Bronchial epithelial cell (primary cell): ENCODE measurements at regions not wholly inside any gene's neighbourhood (a gene's known extent, or its start where the extent isn't known, plus 50 kb on each side); places are given as distances from the start of the nearest gene placed in this dataset.

Experiments
- DNase-seq: peaks from one replicate; pipeline ENCODE4 v3.0.0-alpha.2; 2010; ENCODE audit warnings: low read depth
- FAIRE-seq: peaks from 2 replicates; lab custom pipeline; 2011; peaks lifted over from hg19 to GRCh38; lab: Jason Lieb, UNC
- H3K27me3 ChIP-seq: 2 replicates; pipeline ENCODE4 v1.5.1; 2011; ENCODE audit warnings: low read length; ENCODE audit not compliant: control insufficient read depth, insufficient read depth
- H3K36me3 ChIP-seq: 2 replicates; pipeline ENCODE4 v1.5.1; 2011; ENCODE audit warnings: low read length; ENCODE audit not compliant: control insufficient read depth, insufficient read depth
- H3K4me3 ChIP-seq: 2 replicates; pipeline ENCODE4 v1.5.1; 2011; ENCODE audit warnings: mild to moderate bottlenecking, low read depth, low read length, control low read depth
- CTCF ChIP-seq: IDR thresholded peaks from 2 replicates; pipeline ENCODE4 v1.5.1; 2011; ENCODE audit warnings: mild to moderate bottlenecking, moderate library complexity, low read length, control low read depth, inconsistent platforms; ENCODE audit not compliant: insufficient read depth, severe bottlenecking

GRCh38 chr1:87938631-87939030 lies 610.0 kb downstream of the LMO4 start:
- DNase-seq (no peak), FAIRE-seq (no peak)
- H3K36me3 ChIP-seq = no peaks in the 10 kb centered on the region
- H3K4me3 ChIP-seq = no peak overlapping the region
- no peak for TF ChIP-seq CTCF
- H3K27me3 ChIP-seq = no peaks in the 10 kb centered on the region

GRCh38 chr1:87939444-87939843 lies 610.8 kb downstream of the LMO4 start:
- no peaks in the 10 kb centered on the region for H3K27me3 ChIP-seq
- no peaks in the 10 kb centered on the region for H3K36me3 ChIP-seq
- H3K4me3 ChIP-seq = no peak overlapping the region
- no peak for TF ChIP-seq CTCF
- DNase-seq = no peak
- no peak for FAIRE-seq

- Histone ChIP-seq H3K4me3 (no peak overlapping the region), H3K36me3 (no peaks in the 10 kb centered on the region), H3K27me3 (no peaks in the 10 kb centered on the region)
- TF ChIP-seq CTCF = no peak
- DNase-seq = peak; percentile 96
- FAIRE-seq = no peak
Measured at GRCh38 chr1:87940421-87940820, 611.7 kb downstream of the LMO4 start.

GRCh38 chr1:87941337-87941946 lies 612.8 kb downstream of the LMO4 start:
- Histone ChIP-seq H3K27me3 (no peaks in the 10 kb centered on the region), H3K36me3 (no peaks in the 10 kb centered on the region), H3K4me3 (no peak overlapping the region)
- no peak for FAIRE-seq
- no peak for TF ChIP-seq CTCF
- DNase-seq = no peak

- no peaks in the 10 kb centered on the region for H3K27me3 ChIP-seq
- no peak for FAIRE-seq
- no peak for DNase-seq
- TF ChIP-seq CTCF = no peak
- no peak overlapping the region for H3K4me3 ChIP-seq
- H3K36me3 ChIP-seq = no peaks in the 10 kb centered on the region
Measured at GRCh38 chr1:87942165-87942564, 613.5 kb downstream of the LMO4 start.

- FAIRE-seq (no peak), DNase-seq (no peak)
- Histone ChIP-seq H3K4me3 (no peak overlapping the region), H3K27me3 (no peaks in the 10 kb centered on the region), H3K36me3 (no peaks in the 10 kb centered on the region)
- no peak for TF ChIP-seq CTCF
Measured at GRCh38 chr1:87949711-87950110, 621.0 kb downstream of the LMO4 start.
